C1 segment of cervical spinal cord (tissue), 14 donors: ENCODE measurements at regions not wholly inside any gene's neighbourhood (a gene's known extent, or its start where the extent isn't known, plus 50 kb on each side); places are given as distances from the start of the nearest gene placed in this dataset.
"Not testable (repeated sequence)": the region's sequence is repeated elsewhere in the genome, so short reads cannot be mapped to it uniquely, and the experiment has no call there.

Experiments
- DNase-seq, 14 donors: peaks; one replicate each; lab custom pipeline; 2025; lab: John Stamatoyannopoulos, UW

DNA sequence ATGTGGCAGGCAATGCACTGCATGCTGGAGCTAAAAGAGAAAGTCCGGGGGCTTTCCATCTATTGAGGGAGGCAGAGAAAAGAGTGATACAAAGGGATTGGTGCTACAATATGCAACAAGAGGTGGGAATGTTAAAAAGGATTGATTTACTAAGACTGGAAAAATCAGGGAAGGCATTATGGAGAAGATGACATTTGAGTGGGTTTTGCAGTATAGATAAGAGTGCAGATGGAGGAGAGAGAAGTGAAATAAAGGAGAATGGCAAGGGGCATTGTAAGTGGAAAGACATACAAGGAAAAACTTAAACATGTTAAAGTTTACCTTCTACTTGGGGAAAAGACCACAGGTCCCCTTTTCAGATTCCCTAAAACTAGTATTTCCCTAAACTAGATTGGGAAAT, 399.4 kb downstream of the KCNRG start:
- DNase-seq: no peak

DNA sequence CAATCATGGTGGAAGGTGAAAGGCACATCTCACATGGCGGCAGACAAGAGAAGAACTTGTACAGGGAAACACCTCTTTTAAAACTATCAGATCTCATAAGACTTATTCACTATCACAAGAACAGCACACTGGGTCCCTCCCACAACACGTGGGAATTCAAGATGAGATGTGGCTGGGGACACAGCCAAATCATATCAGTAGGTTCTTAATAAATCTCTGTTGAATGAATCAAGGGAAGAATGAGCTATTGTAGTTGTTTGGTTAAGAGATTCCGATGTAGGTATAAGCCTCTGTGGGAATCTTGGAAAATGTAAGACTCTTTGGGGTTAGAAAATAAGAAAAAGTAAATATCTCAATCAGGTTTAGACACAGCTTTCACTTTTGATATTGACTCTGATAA, 400.2 kb downstream of the KCNRG start:
- no peak for DNase-seq

DNA sequence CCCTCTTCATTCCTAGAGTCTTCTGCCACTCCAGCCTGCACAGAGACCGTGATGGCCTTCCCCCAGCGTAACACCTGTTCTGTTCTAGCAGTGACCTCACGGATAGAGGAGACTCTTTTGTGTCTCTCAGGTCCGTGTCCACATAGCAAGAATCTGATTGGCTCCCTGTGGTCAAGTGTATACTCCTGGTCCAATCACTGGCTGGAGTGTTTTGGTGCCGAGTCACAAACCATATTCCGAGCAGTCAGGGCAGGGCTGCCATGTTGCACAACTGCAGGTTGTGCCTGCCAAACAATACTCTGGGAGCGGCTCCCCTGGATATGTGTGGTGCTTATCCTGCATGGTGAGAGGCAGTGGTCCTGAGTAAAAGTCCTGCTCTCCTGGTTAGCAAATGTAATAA, 402.4 kb downstream of the KCNRG start:
- no peak for DNase-seq

DNA sequence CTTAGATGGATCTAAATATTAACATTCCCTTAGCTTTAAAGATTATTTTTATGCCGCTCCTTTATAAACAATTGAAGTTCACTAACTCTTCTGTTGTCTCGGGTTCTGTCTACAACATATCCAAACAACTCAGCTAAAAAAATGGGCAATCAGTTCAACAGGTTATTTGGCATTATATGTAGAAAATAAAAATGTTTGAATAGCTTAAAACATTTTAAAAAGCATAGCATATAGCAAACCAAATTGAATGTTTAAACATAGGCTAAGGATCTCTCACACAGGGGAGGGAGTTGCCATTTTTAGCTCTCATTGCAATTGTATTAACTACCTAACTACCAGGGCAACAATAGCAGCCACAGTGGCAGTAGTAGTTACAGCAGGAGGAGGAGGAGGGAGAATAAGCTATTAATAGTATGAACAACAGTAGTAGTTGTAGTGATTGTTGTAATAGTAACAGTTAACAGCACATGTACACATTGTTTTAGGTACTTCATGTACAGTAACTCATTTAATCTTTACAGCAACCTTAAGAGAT, 404.2 kb downstream of the KCNRG start:
- DNase-seq: no peak

DNA sequence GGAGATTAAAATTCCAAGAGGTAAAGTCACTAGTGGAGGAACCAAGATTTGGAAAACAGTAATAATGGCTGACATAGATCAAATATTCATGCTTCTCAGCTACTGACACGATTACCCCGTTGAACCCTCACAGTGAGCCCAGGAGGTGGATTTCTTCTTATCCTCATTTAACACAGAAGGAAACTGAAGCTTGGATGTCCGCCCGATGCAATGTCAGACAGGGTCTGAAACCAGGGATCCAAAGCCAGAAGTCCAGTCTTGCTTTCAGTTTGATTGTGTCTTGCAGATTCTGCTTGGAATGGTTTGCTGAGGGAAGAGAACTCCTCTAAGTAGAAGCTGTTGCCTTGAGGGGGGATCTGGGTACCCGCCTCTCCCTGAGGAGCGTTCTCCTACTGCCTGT, 404.7 kb downstream of the KCNRG start:
- peak in 3 of 14 donors; percentile 6 to 18 (median 7) for DNase-seq

DNA sequence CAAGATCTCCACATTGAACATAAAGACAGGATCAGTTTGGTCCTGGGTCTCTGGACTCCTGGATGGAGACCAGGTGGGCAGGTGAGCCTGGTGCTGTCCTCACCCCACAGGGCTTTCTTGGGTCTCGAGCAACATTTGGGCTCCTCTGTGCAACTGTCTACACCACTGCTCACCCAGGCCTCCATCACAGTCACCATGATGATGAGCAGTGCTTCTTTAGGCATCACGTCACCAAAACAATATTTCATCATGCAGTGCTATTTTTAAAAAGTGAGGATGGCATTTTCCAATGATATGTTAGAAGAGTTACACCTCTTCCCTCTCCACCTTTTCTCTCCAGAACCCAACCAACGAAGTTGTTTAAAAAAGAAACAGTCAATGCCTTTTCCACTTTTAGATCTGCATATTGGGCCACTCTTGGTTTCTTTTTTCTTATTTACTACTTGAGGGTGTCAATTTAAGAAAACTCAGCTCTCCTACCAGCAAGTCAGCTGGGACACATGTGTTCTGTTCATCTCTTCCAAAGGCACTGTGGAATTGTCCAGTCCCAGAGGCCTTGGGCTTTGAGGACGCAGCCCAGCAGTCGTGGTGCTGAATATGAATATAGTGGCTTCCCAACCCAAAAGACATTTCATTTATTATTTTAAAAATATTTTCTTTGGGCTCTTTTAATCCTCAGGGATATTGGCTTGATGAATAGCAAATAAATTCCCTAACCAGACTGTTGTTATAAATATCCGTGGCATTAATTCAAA, 405.7 kb downstream of the KCNRG start:
- DNase-seq: no peak

DNA sequence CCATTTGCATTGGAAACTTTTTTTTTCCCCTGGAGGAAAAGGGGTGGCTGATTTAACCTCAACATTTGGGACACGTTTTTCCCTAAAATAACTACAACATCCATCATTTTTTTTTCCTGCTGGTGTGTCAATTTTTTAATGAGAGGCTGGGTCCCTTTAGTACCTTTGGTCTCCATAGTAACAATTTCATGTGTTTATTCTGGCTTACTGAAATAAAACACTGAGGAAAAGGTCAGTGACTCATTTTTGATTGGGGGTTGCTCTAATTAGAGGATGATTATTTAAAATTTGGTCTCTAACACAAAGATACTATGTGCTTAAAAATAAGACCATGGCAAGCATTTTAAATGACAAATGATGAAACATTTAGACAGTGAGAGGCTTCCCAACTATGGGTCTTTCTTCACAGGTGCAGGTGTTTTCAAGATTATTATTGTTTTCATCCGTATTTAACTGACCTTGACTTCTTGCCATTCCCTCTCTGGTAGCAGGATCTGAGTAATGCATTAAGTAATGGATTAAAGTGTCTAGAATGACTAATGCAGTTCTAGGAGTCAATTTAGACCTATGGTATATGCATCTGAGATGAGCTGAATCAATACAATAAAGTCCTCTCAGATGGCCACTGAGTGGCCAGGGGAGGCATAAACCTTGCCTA, 406.4 kb downstream of the KCNRG start:
- DNase-seq: no peak

DNA sequence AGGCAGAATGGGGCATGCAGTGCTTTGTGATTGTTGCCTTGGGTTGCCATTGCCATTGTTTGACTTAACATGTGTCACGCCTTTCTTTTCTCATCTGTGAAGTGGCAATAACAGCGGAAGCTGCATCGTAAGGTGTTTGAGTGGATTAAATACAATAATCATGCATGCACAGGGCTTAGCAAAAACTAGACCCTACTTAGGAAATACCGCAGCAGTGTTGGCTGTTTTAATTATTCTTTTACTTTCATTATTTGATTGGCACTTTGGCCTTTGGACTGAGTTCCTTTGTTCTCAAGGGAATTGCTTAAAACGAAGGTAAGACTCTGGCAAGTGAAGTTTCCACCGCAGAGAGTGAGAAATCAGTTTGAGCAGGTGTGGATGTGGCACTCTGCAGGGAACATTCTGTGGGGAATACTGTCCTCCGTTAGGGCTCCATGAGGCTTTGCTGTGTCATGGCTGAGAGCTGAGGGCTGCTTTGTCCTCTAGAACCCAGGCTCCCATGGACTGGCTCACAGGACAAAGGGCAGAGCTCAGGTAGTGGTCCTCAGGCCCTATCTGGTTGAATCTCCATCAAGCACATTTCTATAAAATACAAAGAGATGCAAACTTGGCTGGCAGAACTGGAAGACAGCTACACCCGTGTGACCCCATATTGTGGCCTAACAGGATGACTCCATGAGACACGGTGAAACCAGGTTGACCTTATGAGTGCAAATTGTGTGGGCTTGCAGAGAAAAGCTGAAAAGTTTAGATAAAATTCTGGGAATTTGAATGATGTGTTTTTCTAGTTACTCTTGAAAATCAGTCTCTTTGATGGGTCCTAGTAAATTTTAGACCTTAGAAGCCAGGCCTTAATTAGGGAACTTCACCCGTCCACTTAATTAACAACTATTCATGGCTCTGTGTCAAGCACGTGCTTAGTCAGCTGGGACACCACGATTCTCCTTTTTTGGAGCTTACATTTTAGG, 407.2 kb downstream of the KCNRG start:
- DNase-seq: no peak

DNA sequence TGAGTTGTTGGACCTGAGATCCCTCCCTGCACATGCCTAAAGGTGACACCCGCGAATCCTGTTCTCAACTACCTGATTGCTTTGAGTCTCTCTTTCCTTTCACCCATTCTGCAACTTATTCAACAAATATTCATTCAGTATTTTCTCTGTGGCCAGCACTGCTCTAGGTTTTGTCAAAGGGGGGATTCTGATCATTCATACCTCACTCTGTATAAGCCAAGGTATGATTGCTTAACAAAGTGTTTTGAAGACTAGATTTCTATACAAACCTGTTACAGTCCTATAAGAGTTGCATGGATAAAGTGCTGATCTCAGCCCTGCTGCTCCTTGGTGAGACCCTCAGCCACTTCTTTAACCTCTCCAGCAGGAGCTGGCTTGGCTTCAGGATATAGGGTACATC, 409.7 kb downstream of the KCNRG start:
- DNase-seq: no peak

DNA sequence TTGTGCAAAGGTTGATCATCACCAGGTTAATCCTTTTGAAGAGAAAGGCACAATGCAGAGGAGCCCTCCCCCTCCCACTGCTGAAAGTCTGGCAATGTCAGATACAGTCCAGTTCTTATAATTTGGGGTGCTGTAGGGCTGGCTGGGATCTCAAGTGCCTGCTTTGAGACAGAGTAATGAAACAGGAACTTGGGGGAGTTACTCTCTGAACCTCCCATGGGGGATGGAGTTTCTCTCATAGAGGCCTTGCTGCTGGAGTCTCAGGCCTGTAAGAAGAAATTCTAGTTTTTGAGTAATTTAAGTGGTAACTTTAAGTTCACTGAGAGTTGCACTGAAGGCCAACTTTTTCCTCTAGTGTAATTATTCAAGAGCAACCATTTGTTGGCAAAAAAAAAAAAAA, 410.5 kb downstream of the KCNRG start:
- no peak for DNase-seq

DNA sequence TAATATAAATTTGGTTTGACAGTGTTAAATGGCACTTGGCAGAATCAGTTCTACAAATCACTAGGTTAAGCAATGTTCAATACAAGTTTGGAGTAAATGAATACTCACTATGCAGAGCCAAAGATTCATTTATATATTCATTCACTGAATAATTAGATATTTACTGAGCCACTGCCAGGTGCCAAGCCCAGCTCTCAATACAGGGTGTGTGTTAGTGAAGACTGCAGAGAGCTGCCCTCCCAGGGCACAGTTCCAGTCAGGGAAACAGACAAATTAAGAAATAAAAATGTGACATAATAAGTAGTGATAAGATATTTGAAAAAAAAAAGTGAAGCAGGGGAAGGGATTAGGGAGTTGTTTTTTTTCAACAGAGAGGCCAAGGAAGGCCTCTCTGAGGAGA, 411.7 kb downstream of the KCNRG start:
- DNase-seq: no peak

DNA sequence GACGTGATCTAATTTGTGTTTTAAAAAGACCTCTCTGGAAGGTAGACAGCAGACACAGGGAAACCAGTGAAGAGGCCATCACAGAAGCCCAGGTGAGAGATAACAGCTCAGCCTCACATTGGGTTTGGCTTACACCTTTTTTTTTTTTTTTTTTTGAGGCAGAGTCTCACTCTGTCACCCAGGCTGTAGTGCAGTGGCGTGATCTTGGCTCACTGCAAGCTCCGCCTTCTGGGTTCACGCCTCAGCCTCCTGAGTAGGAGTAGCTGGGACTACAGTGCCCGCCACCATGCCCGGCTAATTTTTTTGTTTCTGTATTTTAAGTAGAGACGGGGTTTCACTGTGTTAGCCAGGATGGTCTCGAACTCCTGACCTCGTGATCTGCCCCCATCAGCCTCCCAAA, 412.3 kb downstream of the KCNRG start:
- not testable (repeated sequence) for DNase-seq

DNA sequence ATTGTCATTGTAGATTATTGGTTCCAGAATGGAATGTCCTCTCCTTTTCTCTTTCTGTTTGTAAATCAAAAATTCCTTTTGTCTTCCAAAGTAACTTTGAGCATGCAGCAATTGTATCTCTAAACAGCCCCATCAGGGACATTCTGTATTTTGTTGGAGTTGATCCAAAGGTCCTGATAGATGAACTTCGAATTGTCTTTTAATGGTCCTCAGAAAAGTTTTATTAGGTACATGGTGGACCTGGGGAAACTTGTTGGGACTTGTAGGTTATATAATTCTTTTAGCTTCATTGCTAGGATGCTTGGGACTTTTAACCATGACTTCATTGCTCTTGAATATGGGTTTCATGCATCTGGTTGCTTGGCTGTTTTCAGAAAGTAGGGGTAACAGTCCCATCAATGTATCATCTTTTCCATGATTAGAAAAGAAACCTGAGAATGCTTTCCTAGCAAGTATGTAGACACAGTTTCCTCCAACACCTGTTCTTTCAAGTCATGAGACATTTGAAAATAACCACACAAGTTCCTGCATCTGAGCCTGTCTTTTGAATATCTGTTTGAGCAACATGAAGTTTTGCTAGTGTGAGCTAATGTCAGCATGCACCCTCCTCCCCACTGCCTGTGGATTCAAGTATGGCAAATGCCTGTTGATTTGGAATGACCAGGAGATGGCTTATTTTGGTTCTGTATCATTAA, 413.1 kb downstream of the KCNRG start:
- no peak for DNase-seq

DNA sequence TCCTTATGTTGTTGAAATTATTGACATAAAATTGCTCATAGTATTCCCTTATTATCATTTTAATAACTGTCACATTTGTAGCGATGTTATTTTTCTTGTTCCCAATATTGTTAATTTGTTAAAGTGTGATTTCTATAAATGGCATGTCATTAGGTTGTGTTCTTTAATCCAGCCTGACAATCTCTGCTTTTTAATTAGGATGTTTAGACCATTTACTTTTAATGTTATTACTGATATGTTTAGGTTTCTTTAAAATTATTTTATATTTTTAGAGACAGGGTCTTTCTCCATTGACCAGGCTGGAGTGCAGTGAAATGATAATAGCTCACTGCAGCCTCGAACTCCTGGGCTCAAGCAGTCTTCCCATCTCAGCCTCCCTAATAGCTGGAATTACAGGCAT, 408.5 kb downstream of the DLEU7 start:
- no peak for DNase-seq

DNA sequence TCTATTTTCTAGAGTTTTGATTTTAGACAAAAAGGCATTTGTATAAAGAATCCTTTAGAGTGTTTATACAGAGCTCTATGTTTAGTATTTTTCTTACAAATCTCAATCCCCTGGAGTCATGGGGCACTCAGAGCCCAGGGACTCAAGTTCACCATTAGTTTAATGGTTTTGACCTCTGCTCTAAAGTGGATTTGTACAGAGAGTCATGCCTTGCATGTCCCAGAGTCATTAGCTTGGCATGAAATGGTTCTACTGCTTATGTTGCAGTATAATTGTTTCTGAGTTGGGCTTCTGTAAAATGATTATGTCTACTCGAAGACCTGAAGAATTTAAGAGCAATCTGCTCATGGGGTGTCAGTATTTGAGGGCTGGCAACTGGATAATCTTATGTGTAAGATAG, 406.2 kb downstream of the DLEU7 start:
- DNase-seq: no peak

DNA sequence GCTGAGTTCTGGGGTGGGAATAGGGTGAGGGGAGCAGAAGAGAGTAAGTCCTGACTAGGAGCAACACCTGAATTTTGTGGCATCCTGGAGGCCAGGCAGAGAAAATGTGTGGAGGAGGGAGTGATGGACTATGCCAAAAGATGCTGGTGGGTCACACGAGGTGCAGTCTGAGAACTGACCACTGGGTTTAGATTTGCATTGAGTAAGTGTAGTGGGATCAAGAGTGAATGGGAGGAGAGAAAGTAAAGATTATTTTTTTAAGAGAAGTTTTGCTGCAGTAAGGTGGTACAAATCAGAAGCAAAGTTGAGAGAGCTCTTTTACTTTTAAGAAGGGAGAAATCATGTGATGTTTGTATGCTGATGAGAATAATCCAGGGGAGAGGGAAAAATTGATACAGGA, 405.1 kb downstream of the DLEU7 start:
- DNase-seq: no peak

DNA sequence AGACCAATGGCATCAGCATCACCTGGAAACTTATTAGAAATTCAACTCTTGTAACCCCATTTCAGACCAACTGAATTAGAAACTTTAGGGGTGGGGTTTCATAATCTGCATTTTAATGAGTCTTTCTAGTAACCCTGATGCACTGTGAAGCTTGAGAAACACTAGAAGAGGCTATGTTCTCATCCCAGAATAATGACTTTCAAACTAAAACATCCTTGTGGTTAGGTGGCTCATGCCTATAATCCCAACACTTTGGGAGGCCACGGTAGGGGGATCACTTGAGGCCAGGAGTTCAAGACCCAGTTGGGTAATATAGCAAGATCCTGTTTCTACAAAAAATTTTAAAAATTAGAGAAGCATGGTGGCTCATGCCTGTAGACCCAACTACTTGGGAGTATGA, 402.4 kb downstream of the DLEU7 start:
- DNase-seq: no peak

DNA sequence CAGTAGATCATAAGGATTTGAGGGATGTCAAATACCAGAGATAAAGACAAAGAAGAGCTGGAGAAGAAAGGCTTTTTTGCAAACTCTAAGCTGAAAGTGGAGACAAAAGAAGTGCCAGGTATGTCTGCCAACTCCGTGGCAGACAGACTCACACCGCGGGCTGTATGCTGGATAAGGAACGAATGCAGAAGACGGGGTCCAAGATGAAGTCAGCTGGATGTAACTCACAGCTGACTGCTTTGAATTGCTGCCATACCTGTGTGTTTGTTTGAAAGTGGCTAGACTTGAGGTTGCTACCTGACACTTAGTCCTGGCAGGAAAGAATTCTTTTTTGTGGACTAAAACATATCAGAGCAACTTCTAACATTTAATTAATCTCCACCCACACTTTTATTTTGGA, 398.8 kb downstream of the DLEU7 start:
- no peak for DNase-seq

DNA sequence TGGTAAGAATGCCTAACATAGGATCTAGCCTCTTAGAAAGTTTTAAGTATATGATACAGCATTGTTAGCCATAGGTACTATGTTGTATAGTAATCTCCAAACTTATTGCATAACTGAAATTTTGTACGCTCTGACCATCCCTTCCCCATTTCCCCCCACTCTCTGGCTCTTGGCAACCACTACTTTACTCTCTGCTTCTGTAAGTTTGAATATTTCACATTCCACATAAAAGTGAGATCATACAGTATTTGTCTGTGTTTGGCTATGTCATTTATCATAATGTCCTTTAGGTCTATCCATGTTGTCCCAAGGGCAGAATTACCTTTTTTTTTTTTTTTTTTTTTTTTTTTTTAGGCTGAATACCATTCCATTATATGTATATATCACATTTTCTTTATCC, 396.9 kb downstream of the DLEU7 start:
- DNase-seq: no peak

DNA sequence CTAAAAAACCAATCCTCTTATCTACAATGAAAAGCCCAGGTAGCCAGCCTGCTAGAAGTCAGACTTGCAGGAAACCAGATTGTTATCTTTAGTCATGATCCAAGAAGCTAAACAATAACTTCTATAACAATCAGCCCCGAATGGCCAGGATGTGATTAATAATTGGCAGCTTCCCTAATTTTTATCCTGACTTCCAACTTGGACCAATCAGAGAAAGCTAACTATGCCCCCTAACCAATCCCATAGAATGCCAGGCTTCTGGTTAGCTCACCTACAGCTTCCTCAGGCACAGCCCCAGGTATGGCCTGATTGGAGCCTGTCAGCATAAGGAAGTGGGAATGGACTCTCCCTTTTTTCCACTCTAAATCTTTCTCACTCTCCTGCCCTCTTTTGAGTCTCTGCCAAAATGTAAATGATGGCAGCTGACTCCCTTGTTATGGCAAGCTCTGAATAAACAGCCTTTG, 394.9 kb downstream of the DLEU7 start:
- no peak for DNase-seq

DNA sequence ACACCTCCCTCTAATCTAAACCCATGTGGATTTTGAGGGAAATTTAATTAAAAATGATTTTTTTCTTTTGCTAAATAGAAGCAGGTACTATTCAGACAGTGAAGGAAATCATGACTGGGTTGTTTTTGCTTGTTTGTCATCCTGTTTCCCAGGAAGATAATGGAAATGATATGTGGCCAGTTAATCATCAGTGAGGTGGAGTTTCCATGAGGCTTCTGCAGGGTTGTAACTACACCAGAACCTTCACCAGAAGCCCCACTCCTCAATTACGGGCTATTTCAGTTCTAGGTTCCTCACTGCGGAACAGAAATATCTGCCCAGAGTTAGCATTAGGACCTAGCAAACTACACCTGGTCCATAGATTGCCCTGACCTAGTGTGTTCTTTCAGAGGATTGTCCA, 394.0 kb downstream of the DLEU7 start:
- DNase-seq: no peak
